ENCODE measurements at regions not wholly inside any gene's neighbourhood (a gene's known extent, or its start where the extent isn't known, plus 50 kb on each side); places are given as distances from the start of the nearest gene placed in this dataset.

DNA sequence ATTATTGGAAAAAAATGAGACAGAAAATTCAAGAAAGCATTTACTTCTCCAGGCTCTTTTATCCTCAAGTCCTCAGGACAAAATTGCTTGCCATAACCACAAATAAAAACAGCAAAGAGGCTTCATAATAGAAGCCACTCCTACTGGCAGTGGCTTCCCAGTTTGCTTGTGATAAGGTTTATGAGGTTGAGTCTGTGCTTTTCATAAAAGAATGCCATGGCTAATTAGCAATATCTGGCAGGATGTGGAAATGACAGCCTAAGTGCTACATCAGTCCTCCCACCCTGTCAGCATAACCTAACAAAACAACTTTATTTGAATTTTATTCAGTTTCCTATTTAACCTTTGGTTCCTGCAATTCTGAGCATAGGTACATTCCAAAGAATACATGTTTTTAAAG is 80.9 kb upstream of the HTR1E start:
- H3K4me3 ChIP-seq (ENCODE audit: low read depth, low read length): no peak overlapping the region
- TF ChIP-seq, protein P1, sequence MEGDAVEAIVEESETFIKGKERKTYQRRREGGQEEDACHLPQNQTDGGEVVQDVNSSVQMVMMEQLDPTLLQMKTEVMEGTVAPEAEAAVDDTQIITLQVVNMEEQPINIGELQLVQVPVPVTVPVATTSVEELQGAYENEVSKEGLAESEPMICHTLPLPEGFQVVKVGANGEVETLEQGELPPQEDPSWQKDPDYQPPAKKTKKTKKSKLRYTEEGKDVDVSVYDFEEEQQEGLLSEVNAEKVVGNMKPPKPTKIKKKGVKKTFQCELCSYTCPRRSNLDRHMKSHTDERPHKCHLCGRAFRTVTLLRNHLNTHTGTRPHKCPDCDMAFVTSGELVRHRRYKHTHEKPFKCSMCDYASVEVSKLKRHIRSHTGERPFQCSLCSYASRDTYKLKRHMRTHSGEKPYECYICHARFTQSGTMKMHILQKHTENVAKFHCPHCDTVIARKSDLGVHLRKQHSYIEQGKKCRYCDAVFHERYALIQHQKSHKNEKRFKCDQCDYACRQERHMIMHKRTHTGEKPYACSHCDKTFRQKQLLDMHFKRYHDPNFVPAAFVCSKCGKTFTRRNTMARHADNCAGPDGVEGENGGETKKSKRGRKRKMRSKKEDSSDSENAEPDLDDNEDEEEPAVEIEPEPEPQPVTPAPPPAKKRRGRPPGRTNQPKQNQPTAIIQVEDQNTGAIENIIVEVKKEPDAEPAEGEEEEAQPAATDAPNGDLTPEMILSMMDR (IDR thresholded peaks at IDR 0.05; ENCODE audit: low read depth, low read length): no peak
- no peak for DNase-seq (ENCODE audit: low read depth, low spot score)
- in situ Hi-C loops (cut with HindIII; ENCODE audit: low sequenced_read_pairs): no loop called here

DNA sequence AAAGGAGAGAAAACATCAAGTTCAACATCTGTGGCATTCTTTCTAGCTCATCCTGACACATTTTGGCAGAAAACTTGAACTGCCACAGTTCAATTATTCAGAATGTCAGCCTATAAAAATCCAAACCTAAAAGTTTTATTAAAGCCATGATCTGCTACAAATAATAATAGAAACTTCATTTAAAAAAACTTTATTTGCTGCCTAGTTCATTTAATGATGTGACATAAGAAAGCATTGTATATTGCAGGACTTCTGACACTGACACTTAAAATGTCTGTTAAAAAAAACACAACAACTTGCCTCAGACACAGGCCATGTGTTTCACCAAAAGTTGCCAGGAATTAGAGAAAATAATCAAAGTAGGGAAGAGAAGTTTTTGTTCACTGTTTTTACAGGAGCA is 88.3 kb upstream of the HTR1E start:
- in situ Hi-C loops (cut with HindIII; ENCODE audit: low sequenced_read_pairs): no loop called here
- TF ChIP-seq, protein P1 (IDR thresholded peaks at IDR 0.05; ENCODE audit: low read depth, low read length): no peak
- H3K4me3 ChIP-seq (ENCODE audit: low read depth, low read length): no peak overlapping the region

DNA sequence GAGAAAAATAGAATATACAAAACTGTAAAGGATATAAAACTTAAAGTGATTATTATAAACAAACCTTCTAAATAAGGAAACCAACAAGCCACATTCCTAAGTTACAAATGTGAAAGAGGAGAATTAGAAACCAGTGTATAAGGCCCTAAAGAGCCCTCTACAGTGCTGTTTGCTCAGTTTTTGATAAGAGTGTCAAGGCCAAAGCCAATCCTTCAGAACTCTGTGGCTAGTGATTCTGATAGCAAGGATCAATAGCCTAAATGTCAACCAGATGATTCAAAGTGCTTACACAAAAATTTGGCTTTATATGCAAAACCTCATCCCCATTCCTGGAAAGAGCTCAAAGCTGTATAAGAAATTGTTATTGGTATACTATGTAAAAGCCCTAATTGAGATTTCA is 104.6 kb upstream of the HTR1E start:
- TF ChIP-seq, protein P1 (IDR thresholded peaks at IDR 0.05; ENCODE audit: low read depth, low read length): no peak

More for the DNA sequence above, 88.3 kb upstream of the HTR1E start:
- no peak for DNase-seq (ENCODE audit: low read depth, low spot score)

DNA sequence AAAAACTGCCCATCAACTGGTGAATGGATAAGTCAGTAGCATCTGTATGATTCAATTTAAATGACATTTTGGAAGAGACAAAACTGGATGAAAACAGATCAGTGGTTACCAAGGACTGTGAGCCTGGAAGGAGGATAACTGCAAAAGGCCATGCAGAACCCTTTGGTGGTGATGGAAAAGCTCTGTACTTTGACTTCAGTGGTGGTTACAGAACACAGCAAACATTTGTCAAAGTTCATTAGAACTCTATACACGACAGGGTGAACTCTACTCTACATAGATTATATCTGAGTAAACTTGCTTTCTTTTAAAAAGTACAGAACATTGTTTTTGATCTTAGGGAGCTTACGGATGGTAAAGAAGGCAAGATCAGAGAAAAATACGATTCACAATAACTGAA is 111.9 kb upstream of the HTR1E start:
- in situ Hi-C loops (cut with HindIII; ENCODE audit: low sequenced_read_pairs): no loop called here
- DNase-seq (ENCODE audit: low read depth, low spot score): no peak
- no peak overlapping the region for H3K4me3 ChIP-seq (ENCODE audit: low read depth, low read length)
- TF ChIP-seq, protein P1 (IDR thresholded peaks at IDR 0.05; ENCODE audit: low read depth, low read length): no peak

More for the DNA sequence above, 104.6 kb upstream of the HTR1E start:
- in situ Hi-C loops (cut with HindIII; ENCODE audit: low sequenced_read_pairs): no loop called here
- H3K4me3 ChIP-seq (ENCODE audit: low read depth, low read length): no peak overlapping the region
- no peak for DNase-seq (ENCODE audit: low read depth, low spot score)

DNA sequence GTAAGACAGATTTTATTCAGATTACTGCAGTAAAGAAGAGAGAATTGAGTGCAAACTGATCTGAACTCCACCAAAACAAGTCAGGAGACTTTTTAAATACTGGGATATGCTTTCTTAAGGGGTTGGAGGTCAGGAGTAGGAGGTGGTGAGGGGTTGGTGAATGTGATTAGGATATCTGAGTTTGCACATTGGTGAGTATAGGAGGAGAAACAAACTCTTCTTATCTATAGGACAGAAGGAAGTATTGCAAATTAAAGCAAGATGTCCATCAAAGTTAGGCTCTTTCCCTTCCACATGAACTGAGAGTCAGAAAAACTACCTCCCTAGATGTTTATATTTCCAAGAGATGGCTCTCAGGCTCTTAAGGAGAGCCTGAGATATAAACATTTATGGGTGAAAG is 114.6 kb upstream of the HTR1E start:
- no peak overlapping the region for H3K4me3 ChIP-seq (ENCODE audit: low read depth, low read length)
- TF ChIP-seq, protein P1 (IDR thresholded peaks at IDR 0.05; ENCODE audit: low read depth, low read length): no peak
- DNase-seq (ENCODE audit: low read depth, low spot score): no peak
- in situ Hi-C loops (cut with HindIII; ENCODE audit: low sequenced_read_pairs): no loop called here

DNA sequence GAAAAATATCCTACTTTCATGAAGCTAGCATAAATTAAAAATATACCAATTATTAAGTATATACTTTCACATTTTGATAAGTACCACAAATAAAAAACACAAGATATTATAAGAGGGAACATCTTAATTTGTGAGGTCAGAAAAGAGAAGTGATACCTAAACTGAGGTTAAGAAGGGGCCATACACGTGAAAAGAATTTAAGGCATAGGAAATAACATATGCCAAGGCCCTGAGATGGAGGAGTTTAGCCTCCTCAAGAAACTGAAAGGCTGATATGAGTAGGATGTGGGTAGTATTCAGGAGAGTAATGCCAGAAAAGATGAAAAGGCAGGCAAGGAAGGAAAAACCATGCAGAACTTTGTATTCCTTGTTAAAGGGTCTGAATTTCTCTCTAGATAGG is 116.6 kb upstream of the HTR1E start:
- DNase-seq (ENCODE audit: low read depth, low spot score): no peak
- no peak overlapping the region for H3K4me3 ChIP-seq (ENCODE audit: low read depth, low read length)
- TF ChIP-seq, protein P1 (IDR thresholded peaks at IDR 0.05; ENCODE audit: low read depth, low read length): no peak
- in situ Hi-C loops (cut with HindIII; ENCODE audit: low sequenced_read_pairs): no loop called here

DNA sequence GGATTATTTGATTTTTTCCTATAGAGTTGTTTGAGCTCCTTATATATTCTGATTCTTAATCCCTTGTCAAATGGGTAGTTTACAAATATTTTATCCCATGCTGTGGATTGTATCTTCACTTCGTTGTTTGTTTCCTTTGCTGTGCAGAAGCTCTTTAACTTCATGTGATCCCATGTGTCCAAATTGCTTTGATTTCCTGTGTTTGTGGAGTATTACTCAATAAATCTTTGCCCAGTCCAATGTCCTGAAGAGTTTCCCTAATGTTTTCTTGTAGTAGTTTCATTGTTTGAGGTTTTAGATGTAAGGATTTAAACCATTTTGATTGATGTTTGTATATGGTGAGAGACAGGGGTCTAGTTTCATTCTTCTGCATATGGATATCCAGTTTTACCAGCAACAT is 143.7 kb upstream of the HTR1E start:
- in situ Hi-C loops (cut with HindIII; ENCODE audit: low sequenced_read_pairs): no loop called here
- no peak overlapping the region for H3K4me3 ChIP-seq (ENCODE audit: low read depth, low read length)
- no peak for DNase-seq (ENCODE audit: low read depth, low spot score)
- TF ChIP-seq, protein P1 (IDR thresholded peaks at IDR 0.05; ENCODE audit: low read depth, low read length): no peak
